A549 (cell line): ENCODE measurements at regions not wholly inside any gene's neighbourhood (a gene's known extent, or its start where the extent isn't known, plus 50 kb on each side); places are given as distances from the start of the nearest gene placed in this dataset.
A peak's percentile ranks its signal among the peaks of the same experiment; 100 is the strongest.

ENCODE experiments used
- ATAC-seq, 2 experiments: fragments of 200-7000 bp in 1 of 2; fragments of >200 bp in 1 of 2; cut with Nextera tagmentation in 1 of 2; cut with Tn5 transposase in 1 of 2; 3 replicates each; pipeline versions ENCODE4 v1.8.0 to v1.9.1; 2018 to 2020; ENCODE audit warnings: mild to moderate bottlenecking in 1 of 2, moderate library complexity in 1 of 2
- CTCF ChIA-PET: fragments of 300-600 bp; sonication (Branson Sonifier 250); formaldehyde crosslinking; extraction: SDS; loops from one replicate; lab custom pipeline; 2021; ENCODE audit warnings: antibody characterized with exemption, inconsistent platforms; lab: Yijun Ruan, JAX
- POLR2A ChIA-PET: fragments of 350-600 bp; formaldehyde crosslinking; extraction: SDS; loops from one replicate; lab custom pipeline; 2021; ENCODE audit warnings: antibody characterized with exemption, inconsistent platforms; lab: Yijun Ruan, JAX
- DNase-seq, 2 experiments: peaks; one replicate each; pipeline versions ENCODE4 v3.0.0 to v3.0.0-alpha.2; 2011 to 2016; ENCODE audit warnings: low read depth in 1 of 2, low spot score in 1 of 2
- FAIRE-seq: peaks from 2 replicates; lab custom pipeline; 2011; peaks lifted over from hg19 to GRCh38; lab: Jason Lieb, UNC
- H3K27ac ChIP-seq, 2 experiments: fragments of >200 bp; sonication (Bioruptor Twin); formaldehyde crosslinking; 3 replicates each; pipeline ENCODE4 v1.5.1; 2016 to 2017
- H3K4me1 ChIP-seq: fragments of >200 bp; sonication (Bioruptor Twin); formaldehyde crosslinking; 3 replicates; pipeline ENCODE4 v1.6.1; 2016
- H3K4me2 ChIP-seq: fragments of >200 bp; sonication (Bioruptor Twin); formaldehyde crosslinking; 3 replicates; pipeline ENCODE4 v1.6.1; 2016
- H3K4me3 ChIP-seq: fragments of >200 bp; sonication (Bioruptor Twin); formaldehyde crosslinking; 3 replicates; pipeline ENCODE4 v1.5.1; 2016
- H3K9me3 ChIP-seq: fragments of >200 bp; sonication (Bioruptor Twin); formaldehyde crosslinking; 3 replicates; pipeline ENCODE4 v1.6.1; 2016
- ATOH8 ChIP-seq: fragments of 250-450 bp; sonication (Bioruptor Pico); IDR thresholded peaks from 2 replicates; pipeline ENCODE4 v1.5.0; 2020; ENCODE audit warnings: low read depth, mild to moderate bottlenecking, moderate library complexity
- BHLHE40 ChIP-seq: IDR thresholded peaks from 2 replicates; pipeline ENCODE4 v1.6.1; 2012; ENCODE audit warnings: low read depth, low read length, inconsistent platforms
- CEBPB ChIP-seq, 2 experiments: fragments of >200 bp in 1 of 2; sonication (Bioruptor Twin) in 1 of 2; formaldehyde crosslinking in 1 of 2; IDR thresholded peaks; 2 replicates each; pipeline ENCODE4 v1.6.1; 2012 to 2016
- CHD2 ChIP-seq: fragments of 150-350 bp; IDR thresholded peaks from 2 replicates; pipeline ENCODE4 v1.6.1; 2014; ENCODE audit warnings: low read length; ENCODE audit not compliant: partially characterized antibody
- EHF ChIP-seq: fragments of 250-450 bp; sonication (Bioruptor Pico); IDR thresholded peaks from 2 replicates; pipeline ENCODE4 v1.5.0; 2020; ENCODE audit warnings: mild to moderate bottlenecking
- ELK1 ChIP-seq: fragments of 150-350 bp; IDR thresholded peaks from 2 replicates; pipeline ENCODE4 v1.6.1; 2014; ENCODE audit warnings: low read depth, mild to moderate bottlenecking, low read length
- EP300 ChIP-seq, 2 experiments: fragments of >200 bp; sonication (Bioruptor Twin); formaldehyde crosslinking; IDR thresholded peaks; 2 replicates in 1 of 2; 3 replicates in 1 of 2; pipeline ENCODE4 v1.6.1; 2016 to 2017
- ESRRA ChIP-seq: fragments of 150-350 bp; IDR thresholded peaks from 2 replicates; pipeline ENCODE4 v1.6.1; 2014; ENCODE audit warnings: mild to moderate bottlenecking, low read length, borderline replicate concordance
- FOSL2 ChIP-seq, 2 experiments: fragments of 450-650 bp in 1 of 2; fragments of >200 bp in 1 of 2; sonication (Bioruptor Twin) in 1 of 2; formaldehyde crosslinking; IDR thresholded peaks; 2 replicates each; pipeline versions ENCODE4 v1.5.0 to v1.6.1; 2016 to 2020; ENCODE audit warnings: mild to moderate bottlenecking in 1 of 2, moderate library complexity in 1 of 2
- GATA3 ChIP-seq: IDR thresholded peaks from 2 replicates; pipeline ENCODE4 v1.6.1; 2012; ENCODE audit warnings: borderline replicate concordance
- HDAC2 ChIP-seq: fragments of 200-600 bp; sonication (generic); IDR thresholded peaks from 2 replicates; pipeline ENCODE4 v1.6.1; 2016
- HMGXB4 ChIP-seq: fragments of 250-450 bp; sonication (Bioruptor Pico); IDR thresholded peaks from 2 replicates; pipeline ENCODE4 v1.5.0; 2021; ENCODE audit warnings: mild to moderate bottlenecking, moderate library complexity, borderline replicate concordance
- JUNB ChIP-seq: fragments of >200 bp; sonication (Bioruptor Twin); formaldehyde crosslinking; IDR thresholded peaks from 2 replicates; pipeline ENCODE4 v1.6.1; 2016
- KDM1A ChIP-seq: fragments of 200-600 bp; sonication (generic); IDR thresholded peaks from 2 replicates; pipeline ENCODE4 v1.6.1; 2016; ENCODE audit warnings: low read depth, mild to moderate bottlenecking
- MAFK ChIP-seq: fragments of 450-650 bp; IDR thresholded peaks from 2 replicates; pipeline ENCODE4 v1.6.1; 2014; ENCODE audit not compliant: partially characterized antibody
- MAX ChIP-seq: IDR thresholded peaks from 2 replicates; pipeline ENCODE4 v1.6.1; 2012
- MYC ChIP-seq: IDR thresholded peaks from 2 replicates; pipeline ENCODE4 v1.6.1; 2012; ENCODE audit warnings: mild to moderate bottlenecking, inconsistent platforms, low read length, improper control_type of control experiment, borderline replicate concordance
- NFE2L2 ChIP-seq: fragments of 150-350 bp; conservative IDR thresholded peaks from 2 replicates; pipeline ENCODE4 v1.6.1; 2014; ENCODE audit warnings: low read length
- NPAS2 ChIP-seq: fragments of 250-450 bp; sonication (Bioruptor Pico); IDR thresholded peaks from 2 replicates; pipeline ENCODE4 v1.8.0; 2022; ENCODE audit warnings: mild to moderate bottlenecking, moderate library complexity, borderline replicate concordance
- PHF8 ChIP-seq: fragments of 200-600 bp; sonication (generic); IDR thresholded peaks from 2 replicates; pipeline ENCODE4 v1.6.1; 2016; ENCODE audit warnings: low read depth, mild to moderate bottlenecking, antibody characterized with exemption, moderate library complexity, borderline replicate concordance
- POLR2AphosphoS2 ChIP-seq: conservative IDR thresholded peaks from 2 replicates; pipeline ENCODE4 v1.6.1; 2012; ENCODE audit warnings: low read length, improper control_type of control experiment, inconsistent platforms
- SMC3 ChIP-seq: fragments of >200 bp; sonication (Bioruptor Twin); formaldehyde crosslinking; IDR thresholded peaks from 3 replicates; pipeline ENCODE4 v1.6.1; 2018; ENCODE audit warnings: inconsistent platforms
- SREBF2 ChIP-seq: fragments of 450-650 bp; IDR thresholded peaks from 2 replicates; pipeline ENCODE4 v1.6.1; 2014; ENCODE audit warnings: mild to moderate bottlenecking, moderate library complexity
- TFCP2L1 ChIP-seq: fragments of 250-450 bp; sonication (Bioruptor Pico); IDR thresholded peaks from 2 replicates; pipeline ENCODE4 v1.5.0; 2021; ENCODE audit warnings: mild to moderate bottlenecking
- ZC3H11A ChIP-seq: fragments of 450-650 bp; IDR thresholded peaks from 2 replicates; pipeline ENCODE4 v1.6.1; 2014; ENCODE audit warnings: antibody characterized with exemption, mild to moderate bottlenecking
- WGBS: methylation state at CpG from one replicate; pipeline ENCODE4 v1.1.6; 2017; ENCODE audit errors: missing lambda C conversion rate; 5-methylcytosine and 5-hydroxymethylcytosine counted together

GRCh38 chr6:144896871-144897270 lies 611.7 kb downstream of the UTRN start:
- ATAC-seq: no peak
- POLR2A ChIA-PET: no interaction called here
- H3K4me2 ChIP-seq: peak overlapping the region; percentile 55
- DNase-seq: no peak
- no peaks in the 10 kb centered on the region; the same call in 2 of the 3 replicates for H3K9me3 ChIP-seq
- FAIRE-seq: no peak
- H3K4me1 ChIP-seq: peaks cover 45% of the 10 kb centered on the region
- TF ChIP-seq NFE2L2: no peak
- no peak for TF ChIP-seq TFCP2L1
- TF ChIP-seq ELK1: no peak
- no peak for TF ChIP-seq EHF (CRISPR knock-in tag)
- TF ChIP-seq ATOH8 (CRISPR knock-in tag): no peak
- TF ChIP-seq BHLHE40: no peak
- TF ChIP-seq MAFK: no peak
- no peak for TF ChIP-seq CHD2
- no peak for TF ChIP-seq EP300 (IDR thresholded peaks at IDR 0.05)
- TF ChIP-seq HMGXB4 (CRISPR knock-in tag): no peak
- TF ChIP-seq POLR2AphosphoS2: no peak
- no peak for TF ChIP-seq PHF8
- TF ChIP-seq ESRRA: no peak
- no peak for TF ChIP-seq CEBPB (IDR thresholded peaks at IDR 0.05)
- TF ChIP-seq KDM1A: no peak
- no peak for TF ChIP-seq HDAC2
- TF ChIP-seq SREBF2: no peak
- TF ChIP-seq MAX: no peak
- peak overlapping the region; percentile 55 to 69; a peak in 5 of 6 replicates for H3K27ac ChIP-seq
- CTCF ChIA-PET: no interaction called here
- H3K4me3 ChIP-seq: no peak overlapping the region

- peak; percentile 15; the same call in 1 of the 2 replicates for TF ChIP-seq GATA3
- no peak for TF ChIP-seq ATOH8 (CRISPR knock-in tag)
- TF ChIP-seq FOSL2 (IDR thresholded peaks at IDR 0.05): no peak
- peak; percentile 66 for TF ChIP-seq FOSL2 (CRISPR knock-in tag; IDR thresholded peaks at IDR 0.05)
- TF ChIP-seq SMC3: 0 out of 3 replicates have a peak, but pooled peaks have one; percentile 7
- TF ChIP-seq MYC: no peak
- peak; percentile 59 for TF ChIP-seq JUNB
- no peak for TF ChIP-seq NPAS2
- no peak for TF ChIP-seq ZC3H11A
- DNase-seq (peak in 1 of 2 experiments; percentile 62), ATAC-seq (peak; percentile 68 to 72), FAIRE-seq (no peak)
- CTCF ChIA-PET: interaction anchor here (0.6 kb wide), 1 partner anchor 255 kb away, joined by 3 read pairs; no protein-coding TSS in a partner anchor
- POLR2A ChIA-PET: no interaction called here
- H3K4me1 ChIP-seq: peaks cover 45% of the 10 kb centered on the region
- no peak overlapping the region for H3K4me3 ChIP-seq
- H3K4me2 ChIP-seq: peak overlapping the region; percentile 55
- H3K9me3 ChIP-seq: no peaks in the 10 kb centered on the region; the same call in 2 of the 3 replicates
- peak overlapping the region; percentile 55 to 69; a peak in 5 of 6 replicates for H3K27ac ChIP-seq
- WGBS: 12% methylated on average over 4 of the region's 4 CpGs
These were observed 612.3 kb downstream of the UTRN start for GRCh38 chr6:144897441-144897921.
